CD4-positive, CD25-positive, alpha-beta regulatory T cell (primary cell): ENCODE measurements at regions not wholly inside any gene's neighbourhood (a gene's known extent, or its start where the extent isn't known, plus 50 kb on each side); places are given as distances from the start of the nearest gene placed in this dataset.
"Not testable (repeated sequence)": the region's sequence is repeated elsewhere in the genome, so short reads cannot be mapped to it uniquely, and the experiment has no call there.

Experiments used
- ATAC-seq, 2 donors: fragments of 150-1000 bp; cut with Tn5 transposase; one replicate each; pipeline ENCODE4 v1.10.0; 2021; ENCODE audit warnings: low read depth in 2 of 2, moderate number of reproducible peaks in 2 of 2, moderate library complexity in 1 of 2
- DNase-seq, 3 donors: peaks; one replicate each; pipeline versions ENCODE4 v3.0.0 to v3.0.0-alpha.2; 2012 to 2022; ENCODE audit warnings: mixed read lengths in 1 of 3
- H3K27ac ChIP-seq: one replicate; pipeline ENCODE4 v1.7.0; 2013; ENCODE audit warnings: mild to moderate bottlenecking, low read length; ENCODE audit not compliant: insufficient read depth, poor library complexity, severe bottlenecking
- H3K27me3 ChIP-seq: one replicate; pipeline ENCODE4 v1.7.0; 2013; ENCODE audit warnings: low read length; ENCODE audit not compliant: control insufficient read depth, insufficient read depth
- H3K36me3 ChIP-seq: one replicate; pipeline ENCODE4 v1.7.0; 2013; ENCODE audit warnings: mild to moderate bottlenecking, low read length, moderate library complexity; ENCODE audit not compliant: control insufficient read depth, insufficient read depth
- H3K4me1 ChIP-seq: 2 replicates; pipeline ENCODE4 v1.7.0; 2013; ENCODE audit warnings: mild to moderate bottlenecking, low read length; ENCODE audit not compliant: insufficient read depth, control insufficient read depth, poor library complexity, severe bottlenecking
- H3K4me3 ChIP-seq: one replicate; pipeline ENCODE4 v1.7.0; 2013; ENCODE audit warnings: low read depth, mild to moderate bottlenecking, low read length, moderate library complexity
- H3K9me3 ChIP-seq, 2 experiments: 1 replicate in 1 of 2; 2 replicates in 1 of 2; pipeline ENCODE4 v1.7.0; 2013; ENCODE audit warnings: low read length in 2 of 2, mild to moderate bottlenecking in 1 of 2, moderate library complexity in 1 of 2; ENCODE audit not compliant: control insufficient read depth in 2 of 2
- H3K27ac Mint-ChIP-seq, 3 donors: one replicate each; pipeline ENCODE4 v1.8.0; 2020 to 2022; ENCODE audit warnings: mild to moderate bottlenecking in 3 of 3, mixed read lengths in 3 of 3, moderate library complexity in 2 of 3
- H3K27me3 Mint-ChIP-seq: one replicate; pipeline ENCODE4 v1.8.0; 2022; ENCODE audit warnings: mild to moderate bottlenecking, mixed read lengths
- H3K36me3 Mint-ChIP-seq: one replicate; pipeline ENCODE4 v1.8.0; 2020; ENCODE audit warnings: mixed read lengths
- H3K4me1 Mint-ChIP-seq, 4 donors: one replicate each; pipeline ENCODE4 v1.8.0; 2020 to 2022; ENCODE audit warnings: mixed read lengths in 4 of 4, mild to moderate bottlenecking in 1 of 4
- H3K4me3 Mint-ChIP-seq, 4 donors: one replicate each; pipeline ENCODE4 v1.8.0; 2020 to 2022; ENCODE audit warnings: mild to moderate bottlenecking in 4 of 4, mixed read lengths in 4 of 4, moderate library complexity in 3 of 4
- H3K9me3 Mint-ChIP-seq, 7 donors: one replicate each; pipeline ENCODE4 v1.8.0; 2020 to 2022; ENCODE audit warnings: mixed read lengths in 7 of 7, mild to moderate bottlenecking in 3 of 7, moderate library complexity in 2 of 7

DNA sequence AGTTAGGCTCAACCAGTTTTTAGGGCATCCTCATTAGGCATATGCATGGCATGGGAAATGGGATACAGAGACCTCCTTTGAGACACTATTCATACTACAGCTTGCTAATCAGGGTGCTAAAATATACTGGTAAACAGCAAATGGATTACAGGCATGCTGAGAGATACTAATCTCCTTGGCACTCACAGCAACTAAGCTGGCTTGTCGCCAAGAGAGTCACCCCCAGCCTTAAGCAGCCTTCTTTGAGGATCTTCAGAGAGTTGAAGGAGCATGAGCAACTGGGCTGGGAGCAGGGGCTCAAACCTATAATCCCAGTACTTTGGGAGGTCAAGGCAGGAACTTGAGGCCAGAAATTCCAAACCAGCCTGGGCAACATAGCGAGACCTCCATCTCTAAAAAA, 120.1 kb upstream of the NR5A2 start:
- Histone ChIP-seq H3K27me3 (no peaks in the 10 kb centered on the region), H3K36me3 (no peaks in the 10 kb centered on the region), H3K4me3 (no peak overlapping the region), H3K9me3 (no peaks in the 10 kb centered on the region), H3K27ac (no peak overlapping the region), H3K4me1 (no peaks in the 10 kb centered on the region)
- no peaks in the 10 kb centered on the region for H3K36me3 Mint-ChIP-seq
- H3K9me3 Mint-ChIP-seq = peaks cover 0 to 3% (median 0%) of the 10 kb centered on the region in 7 donors
- H3K27me3 Mint-ChIP-seq = no peaks in the 10 kb centered on the region
- no peak overlapping the region for H3K27ac Mint-ChIP-seq
- DNase-seq (no peak), ATAC-seq (no peak)
- H3K4me3 Mint-ChIP-seq = no peak overlapping the region
- H3K4me1 Mint-ChIP-seq = no peaks in the 10 kb centered on the region

DNA sequence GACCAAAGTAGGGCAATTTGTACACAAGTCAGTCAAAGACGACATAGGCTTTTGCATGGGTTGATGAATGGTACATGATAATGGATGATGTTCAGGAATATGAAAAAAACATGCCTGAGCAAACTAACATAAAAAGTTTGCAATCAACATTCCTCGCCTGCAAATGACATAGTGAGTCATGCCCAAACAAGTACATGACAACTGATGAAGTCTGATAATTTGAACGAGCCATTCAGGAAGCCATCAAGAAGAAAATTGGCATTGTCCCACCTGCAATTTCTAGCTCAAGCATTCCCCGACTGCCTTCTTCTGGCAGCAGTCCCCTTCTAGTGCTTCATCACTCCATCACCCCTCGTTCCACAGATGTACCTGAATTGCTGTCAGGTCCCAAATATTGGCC, 118.4 kb upstream of the NR5A2 start:
- H3K27me3 Mint-ChIP-seq = peaks cover 10% of the 10 kb centered on the region
- no peaks in the 10 kb centered on the region for H3K9me3 ChIP-seq
- no peak for DNase-seq
- H3K27ac Mint-ChIP-seq = no peak overlapping the region
- H3K27me3 ChIP-seq = no peaks in the 10 kb centered on the region
- no peak overlapping the region for H3K4me3 Mint-ChIP-seq
- no peak overlapping the region for H3K27ac ChIP-seq
- H3K36me3 ChIP-seq = no peaks in the 10 kb centered on the region
- no peak for ATAC-seq
- H3K9me3 Mint-ChIP-seq = peaks cover 0 to 1% (median 0%) of the 10 kb centered on the region in 7 donors
- H3K4me3 ChIP-seq = no peak overlapping the region
- no peaks in the 10 kb centered on the region for H3K36me3 Mint-ChIP-seq
- no peaks in the 10 kb centered on the region for H3K4me1 ChIP-seq
- no peaks in the 10 kb centered on the region for H3K4me1 Mint-ChIP-seq

DNA sequence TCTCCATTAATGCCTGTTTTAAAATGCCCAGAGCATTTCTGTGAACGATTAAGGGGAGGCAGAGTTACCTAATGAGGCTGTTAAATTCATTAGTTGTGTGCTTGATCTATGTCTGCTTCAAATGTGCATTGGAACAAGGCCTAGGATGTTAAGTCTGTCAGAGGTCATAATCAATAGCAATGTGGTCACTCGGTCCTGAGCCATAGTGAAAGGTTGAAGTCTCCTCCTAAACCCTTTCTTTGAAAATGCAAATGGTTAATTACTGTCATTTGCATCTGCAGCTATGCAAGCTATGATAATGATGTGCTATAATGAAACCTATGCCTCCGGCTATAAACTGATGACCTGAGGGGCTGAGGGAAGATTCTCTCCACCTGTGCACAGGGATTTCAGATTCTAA, 114.2 kb upstream of the NR5A2 start:
- no peak for DNase-seq
- Mint-ChIP-seq H3K9me3 (no peaks in the 10 kb centered on the region), H3K27ac (no peak overlapping the region), H3K27me3 (peaks cover 24% of the 10 kb centered on the region), H3K36me3 (no peaks in the 10 kb centered on the region), H3K4me3 (no peak overlapping the region), H3K4me1 (no peaks in the 10 kb centered on the region)
- Histone ChIP-seq H3K9me3 (no peaks in the 10 kb centered on the region), H3K4me3 (no peak overlapping the region), H3K27ac (no peak overlapping the region), H3K27me3 (no peaks in the 10 kb centered on the region), H3K36me3 (no peaks in the 10 kb centered on the region), H3K4me1 (no peaks in the 10 kb centered on the region)
- no peak for ATAC-seq

- no peaks in the 10 kb centered on the region for H3K9me3 Mint-ChIP-seq
- H3K27me3 Mint-ChIP-seq = peaks cover 24% of the 10 kb centered on the region
- H3K4me1 Mint-ChIP-seq = no peaks in the 10 kb centered on the region
- Histone ChIP-seq H3K27ac (no peak overlapping the region), H3K27me3 (peaks cover 2% of the 10 kb centered on the region), H3K4me1 (no peaks in the 10 kb centered on the region), H3K9me3 (no peaks in the 10 kb centered on the region), H3K4me3 (no peak overlapping the region), H3K36me3 (no peaks in the 10 kb centered on the region)
- H3K36me3 Mint-ChIP-seq = no peaks in the 10 kb centered on the region
- no peak for DNase-seq
- no peak overlapping the region for H3K27ac Mint-ChIP-seq
- no peak overlapping the region for H3K4me3 Mint-ChIP-seq
- no peak for ATAC-seq
These were observed 113.0 kb upstream of the NR5A2 start for GRCh38 chr1:199914546-199914945.

GRCh38 chr1:199918196-199918769, 109.2 kb upstream of the NR5A2 start:
- Histone ChIP-seq H3K27ac (no peak overlapping the region), H3K36me3 (no peaks in the 10 kb centered on the region), H3K27me3 (peaks cover 2% of the 10 kb centered on the region), H3K9me3 (no peaks in the 10 kb centered on the region), H3K4me1 (no peaks in the 10 kb centered on the region), H3K4me3 (no peak overlapping the region)
- Mint-ChIP-seq H3K27me3 (peaks cover 24% of the 10 kb centered on the region), H3K4me3 (no peak overlapping the region), H3K9me3 (peaks cover 0 to 1% (median 0%) of the 10 kb centered on the region in 7 donors), H3K36me3 (no peaks in the 10 kb centered on the region), H3K4me1 (no peaks in the 10 kb centered on the region), H3K27ac (no peak overlapping the region)
- no peak for ATAC-seq
- DNase-seq = no peak

DNA sequence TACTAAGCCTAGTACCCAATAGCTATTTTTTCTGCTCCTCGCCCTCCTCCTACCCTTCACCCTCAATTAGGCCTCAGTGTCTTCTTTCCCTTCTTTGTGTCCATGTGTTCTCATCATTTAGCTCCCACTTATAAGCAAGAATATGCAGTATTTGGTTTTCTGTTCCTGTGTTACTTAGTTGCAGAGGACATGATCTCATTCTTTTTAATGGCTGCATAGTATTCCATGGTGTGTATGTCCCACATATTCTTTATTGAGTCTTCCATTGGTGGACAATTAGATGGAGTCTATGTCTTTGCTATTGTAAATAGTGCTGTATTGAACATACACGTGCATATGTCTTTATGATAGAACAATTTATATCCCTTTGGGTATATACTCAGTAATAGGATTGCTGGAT, 106.9 kb upstream of the NR5A2 start:
- Mint-ChIP-seq H3K4me3 (no peak overlapping the region), H3K27me3 (peaks cover 13% of the 10 kb centered on the region), H3K27ac (no peak overlapping the region), H3K9me3 (peaks cover 0 to 1% (median 0%) of the 10 kb centered on the region in 7 donors), H3K36me3 (no peaks in the 10 kb centered on the region), H3K4me1 (no peaks in the 10 kb centered on the region)
- DNase-seq = no peak
- no peaks in the 10 kb centered on the region for H3K4me1 ChIP-seq
- no peak overlapping the region for H3K27ac ChIP-seq
- H3K36me3 ChIP-seq = no peaks in the 10 kb centered on the region
- ATAC-seq = no peak
- H3K9me3 ChIP-seq = no peaks in the 10 kb centered on the region
- H3K27me3 ChIP-seq = peaks cover 2% of the 10 kb centered on the region
- H3K4me3 ChIP-seq = no peak overlapping the region

GRCh38 chr1:199929556-199929955, 98.0 kb upstream of the NR5A2 start:
- peaks cover 0 to 1% (median 0%) of the 10 kb centered on the region in 7 donors for H3K9me3 Mint-ChIP-seq
- no peaks in the 10 kb centered on the region for H3K36me3 Mint-ChIP-seq
- H3K27me3 Mint-ChIP-seq = no peaks in the 10 kb centered on the region
- H3K27ac Mint-ChIP-seq = no peak overlapping the region
- no peak overlapping the region for H3K4me3 ChIP-seq
- no peak for ATAC-seq
- H3K4me1 Mint-ChIP-seq = peaks cover 0 to 8% (median 3%) of the 10 kb centered on the region in 4 donors
- H3K27ac ChIP-seq = no peak overlapping the region
- DNase-seq = no peak
- no peak overlapping the region for H3K4me3 Mint-ChIP-seq
- H3K27me3 ChIP-seq = no peaks in the 10 kb centered on the region
- H3K9me3 ChIP-seq = no peaks in the 10 kb centered on the region
- H3K4me1 ChIP-seq = no peaks in the 10 kb centered on the region
- H3K36me3 ChIP-seq = no peaks in the 10 kb centered on the region

GRCh38 chr1:199930067-199930466, 97.4 kb upstream of the NR5A2 start:
- H3K4me1 Mint-ChIP-seq, H3K27me3 Mint-ChIP-seq, H3K36me3 Mint-ChIP-seq, H3K9me3 ChIP-seq, H3K36me3 ChIP-seq, DNase-seq, H3K27ac Mint-ChIP-seq, H3K27me3 ChIP-seq, H3K4me1 ChIP-seq, H3K27ac ChIP-seq, H3K9me3 Mint-ChIP-seq, ATAC-seq, H3K4me3 ChIP-seq, H3K4me3 Mint-ChIP-seq: not testable (repeated sequence)
